Ishikawa (cell line): ENCODE measurements at regions not wholly inside any gene's neighbourhood (a gene's known extent, or its start where the extent isn't known, plus 50 kb on each side); places are given as distances from the start of the nearest gene placed in this dataset.

Experiments used
- CEBPB ChIP-seq: IDR thresholded peaks from 2 replicates; pipeline ENCODE4 v1.6.1; 2012
- EGR1 ChIP-seq: IDR thresholded peaks from 2 replicates; pipeline ENCODE4 v1.6.1; 2012
- EP300 ChIP-seq: IDR thresholded peaks from 2 replicates; pipeline ENCODE4 v1.6.1; 2012; ENCODE audit warnings: borderline replicate concordance
- MAX ChIP-seq: IDR thresholded peaks from 2 replicates; pipeline ENCODE4 v1.6.1; 2012
- RAD21 ChIP-seq: IDR thresholded peaks from 2 replicates; pipeline ENCODE4 v1.6.1; 2012; ENCODE audit warnings: low read depth
- REST ChIP-seq: IDR thresholded peaks from 2 replicates; pipeline ENCODE4 v1.6.1; 2012; ENCODE audit warnings: low read depth, mild to moderate bottlenecking
- TAF1 ChIP-seq: IDR thresholded peaks from 2 replicates; pipeline ENCODE4 v1.6.1; 2012; ENCODE audit warnings: low read depth, mild to moderate bottlenecking
- TEAD4 ChIP-seq: IDR thresholded peaks from 2 replicates; pipeline ENCODE4 v1.6.1; 2012
- YY1 ChIP-seq: IDR thresholded peaks from 2 replicates; pipeline ENCODE4 v1.6.1; 2012; ENCODE audit warnings: low read depth
- ZBTB7A ChIP-seq: IDR thresholded peaks from 2 replicates; pipeline ENCODE4 v1.6.1; 2012; ENCODE audit warnings: low read depth

- TF ChIP-seq EGR1, result no peak
- no peak for TF ChIP-seq TAF1
- TF ChIP-seq EP300, result no peak
- no peak for TF ChIP-seq MAX
- no peak for TF ChIP-seq REST
- no peak for TF ChIP-seq ZBTB7A
- no peak for TF ChIP-seq YY1
- TF ChIP-seq RAD21, result no peak
- TF ChIP-seq TEAD4, result no peak
- no peak for TF ChIP-seq CEBPB
These were observed 893.2 kb downstream of the BRD1 start for GRCh38 chr22:48934446-48934845.
